GM23248 (cell line): ENCODE measurements at regions not wholly inside any gene's neighbourhood (a gene's known extent, or its start where the extent isn't known, plus 50 kb on each side); places are given as distances from the start of the nearest gene placed in this dataset.

Experiments used
- DNase-seq: peaks from one replicate; pipeline ENCODE4 v3.0.0-alpha.2; 2015
- H2AFZ ChIP-seq: fragments of 200-600 bp; sonication (generic); 2 replicates; pipeline ENCODE4 v1.6.1; 2016; ENCODE audit warnings: antibody characterized with exemption
- H3F3A ChIP-seq: fragments of 200-600 bp; sonication (generic); 2 replicates; pipeline ENCODE4 v1.6.1; 2016; ENCODE audit warnings: mild to moderate bottlenecking, antibody characterized with exemption, mixed run types; ENCODE audit not compliant: insufficient read depth
- H3K27ac ChIP-seq: fragments of 200-600 bp; sonication (generic); 2 replicates; pipeline ENCODE4 v1.5.1; 2016; ENCODE audit warnings: mild to moderate bottlenecking
- H3K27me3 ChIP-seq: fragments of 200-600 bp; sonication (generic); replicated peaks from 2 replicates; pipeline ENCODE4 v1.6.1; 2016; ENCODE audit warnings: mild to moderate bottlenecking; ENCODE audit not compliant: insufficient read depth
- H3K36me3 ChIP-seq: fragments of 200-600 bp; sonication (generic); 2 replicates; pipeline ENCODE4 v1.6.1; 2016; ENCODE audit warnings: low read depth, mild to moderate bottlenecking
- H3K4me1 ChIP-seq: fragments of 200-600 bp; sonication (generic); 2 replicates; pipeline ENCODE4 v1.6.1; 2016; ENCODE audit warnings: mild to moderate bottlenecking; ENCODE audit not compliant: insufficient read depth
- H3K4me2 ChIP-seq: fragments of 200-600 bp; sonication (generic); one replicate; pipeline ENCODE4 v1.6.1; 2016; ENCODE audit warnings: mild to moderate bottlenecking; ENCODE audit not compliant: unreplicated experiment
- H3K4me3 ChIP-seq: fragments of 200-600 bp; sonication (generic); 2 replicates; pipeline ENCODE4 v1.5.1; 2016; ENCODE audit warnings: mild to moderate bottlenecking
- H3K79me2 ChIP-seq: fragments of 200-600 bp; sonication (generic); 2 replicates; pipeline ENCODE4 v1.6.1; 2016; ENCODE audit warnings: mild to moderate bottlenecking; ENCODE audit not compliant: insufficient read depth
- H3K9ac ChIP-seq: fragments of 200-600 bp; sonication (generic); 2 replicates; pipeline ENCODE4 v1.6.1; 2016; ENCODE audit warnings: mild to moderate bottlenecking
- H3K9me2 ChIP-seq: fragments of 200-600 bp; sonication (generic); 2 replicates; pipeline ENCODE4 v1.6.1; 2016; ENCODE audit warnings: mixed run types, mild to moderate bottlenecking, moderate library complexity; ENCODE audit not compliant: insufficient read depth
- H3K9me3 ChIP-seq: fragments of 200-600 bp; sonication (generic); one replicate; pipeline ENCODE4 v1.6.1; 2017; ENCODE audit warnings: low read depth
- H4K20me1 ChIP-seq: fragments of 200-600 bp; sonication (generic); 2 replicates; pipeline ENCODE4 v1.6.0; 2016; ENCODE audit not compliant: insufficient read depth
- EZH2 ChIP-seq: fragments of 200-600 bp; sonication (generic); IDR thresholded peaks from 2 replicates; pipeline ENCODE4 v1.6.1; 2018; ENCODE audit warnings: antibody characterized with exemption, mild to moderate bottlenecking; ENCODE audit not compliant: insufficient read depth, poor library complexity, severe bottlenecking
- EZH2phosphoT487 ChIP-seq: fragments of 200-600 bp; sonication (generic); IDR thresholded peaks from 2 replicates; pipeline ENCODE4 v1.6.1; 2018; ENCODE audit warnings: antibody characterized with exemption, moderate library complexity, mild to moderate bottlenecking, low read depth; ENCODE audit not compliant: insufficient read depth
- WGBS, 2 experiments: methylation state at CpG; one replicate each; pipeline ENCODE4 v1.1.6; 2015 to 2017; ENCODE audit warnings: low lambda C conversion rate in 2 of 2, low coverage in 1 of 2; ENCODE audit errors: missing lambda C conversion rate in 2 of 2; 5-methylcytosine and 5-hydroxymethylcytosine counted together
- in situ Hi-C: fragments of 300-500 bp; cut with MboI; formaldehyde crosslinking; loops from 2 replicates; pipeline ENCODE4 v1.15.0; 2020

DNA sequence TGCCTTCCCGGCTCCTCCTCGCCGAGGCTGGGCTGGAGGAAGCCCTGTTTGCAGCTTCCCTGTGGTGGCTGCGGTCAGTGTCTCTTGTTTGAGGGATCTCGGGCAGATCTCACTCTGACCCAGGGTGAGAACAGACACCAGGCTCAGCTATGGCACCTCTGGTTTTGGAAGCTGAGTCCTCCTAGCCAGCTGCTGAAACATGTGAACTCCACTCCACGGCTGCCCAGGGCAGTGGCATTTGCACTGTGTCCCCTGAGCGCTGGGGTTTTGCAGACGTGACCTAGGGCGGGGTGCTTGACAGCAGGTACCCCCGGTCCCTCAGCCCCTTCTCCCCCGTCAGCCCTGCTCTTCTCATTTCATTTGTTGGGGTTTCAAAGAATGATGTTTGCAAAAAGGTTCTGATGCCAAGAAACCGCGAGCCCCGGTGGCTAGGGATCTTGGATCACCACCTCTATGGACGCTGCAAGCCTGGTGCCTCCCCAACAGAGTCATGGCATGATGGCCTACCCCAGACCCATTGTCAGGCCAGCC lies 55.0 kb upstream of the DACT2 start:
- no peak for DNase-seq
- Histone ChIP-seq H3K9me3 (no peaks in the 10 kb centered on the region), H3K4me2 (no peak overlapping the region), H2AFZ (no peak overlapping the region), H3K27me3 (no peaks in the 10 kb centered on the region), H3K9ac (no peak overlapping the region), H3K36me3 (no peaks in the 10 kb centered on the region), H3F3A (no peaks in the 10 kb centered on the region), H3K27ac (no peak overlapping the region), H3K4me3 (no peak overlapping the region), H4K20me1 (no peaks in the 10 kb centered on the region), H3K9me2 (no peaks in the 10 kb centered on the region), H3K79me2 (no peaks in the 10 kb centered on the region), H3K4me1 (no peaks in the 10 kb centered on the region)
- TF ChIP-seq EZH2phosphoT487: no peak
- TF ChIP-seq EZH2: no peak
- in situ Hi-C loops: loop anchor here (25.0 kb wide), 1 partner anchor 462 kb away; no protein-coding TSS in a partner anchor
- 63 to 67% methylated on average over 15 of the region's 15 CpGs for WGBS, 2 experiments

DNA sequence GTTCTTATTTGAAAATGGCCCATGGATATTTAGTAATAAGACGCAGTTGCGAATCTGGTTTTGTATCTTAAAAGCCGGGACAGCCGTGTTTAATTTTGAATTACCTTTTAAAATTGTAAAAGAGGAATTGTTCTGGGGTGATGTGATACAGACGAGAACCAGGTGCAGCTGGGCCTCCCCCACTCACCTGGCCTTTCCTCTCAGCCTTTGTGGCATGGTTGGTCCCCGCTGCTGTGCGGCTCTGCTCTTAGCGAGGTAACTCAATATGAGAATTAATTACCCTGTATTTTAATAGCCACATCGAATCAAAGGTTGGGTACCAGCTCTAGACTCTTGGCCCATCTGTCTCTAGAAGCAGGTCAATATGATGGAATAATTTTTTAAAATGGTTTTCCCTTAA lies 56.5 kb upstream of the DACT2 start:
- H3K9me2 ChIP-seq: no peaks in the 10 kb centered on the region
- H3K4me2 ChIP-seq: no peak overlapping the region
- H2AFZ ChIP-seq: no peak overlapping the region
- H4K20me1 ChIP-seq: no peaks in the 10 kb centered on the region
- no peak for DNase-seq
- H3K27ac ChIP-seq: no peak overlapping the region
- no peaks in the 10 kb centered on the region for H3K9me3 ChIP-seq
- H3K4me3 ChIP-seq: no peak overlapping the region
- in situ Hi-C loops: no loop called here
- H3K36me3 ChIP-seq: no peaks in the 10 kb centered on the region
- H3K4me1 ChIP-seq: no peaks in the 10 kb centered on the region
- H3K9ac ChIP-seq: no peak overlapping the region
- WGBS, 2 experiments: 68 to 75% methylated on average over 9 of the region's 9 CpGs
- TF ChIP-seq EZH2phosphoT487 (no peak), EZH2 (no peak)
- no peaks in the 10 kb centered on the region for H3K27me3 ChIP-seq
- no peaks in the 10 kb centered on the region for H3F3A ChIP-seq
- H3K79me2 ChIP-seq: no peaks in the 10 kb centered on the region

DNA sequence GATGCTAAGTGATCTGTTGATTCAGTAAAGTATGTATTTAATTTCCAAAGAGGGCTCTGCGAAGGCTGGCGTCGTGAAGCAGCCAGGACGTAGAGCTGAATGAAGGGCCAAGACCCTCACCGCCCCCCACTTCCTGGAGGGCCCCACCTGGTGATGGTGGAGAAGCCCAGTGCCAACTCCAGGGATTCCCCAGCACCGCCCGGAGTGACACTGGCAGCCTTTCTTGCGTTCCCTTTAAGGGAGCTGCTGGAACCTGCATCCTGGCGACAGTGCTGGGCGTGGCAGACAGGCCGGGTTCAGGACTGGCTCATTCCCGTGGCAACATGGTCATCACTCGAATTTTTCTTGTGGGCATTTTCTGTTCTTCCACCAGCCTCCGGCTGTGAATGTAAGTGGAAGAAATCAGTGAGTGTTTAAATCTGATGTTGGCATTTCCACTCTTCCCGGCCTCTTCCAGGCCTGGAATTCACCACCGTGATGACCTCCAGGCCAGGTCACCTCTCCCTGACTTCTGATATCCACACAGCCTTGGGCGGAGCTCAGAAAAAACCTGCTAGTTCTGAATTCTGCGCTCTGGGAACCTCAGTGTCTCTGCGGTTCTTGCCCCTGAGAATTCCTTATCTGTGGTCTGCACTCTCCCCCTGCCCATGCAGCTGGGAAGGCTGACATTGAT lies 57.4 kb upstream of the DACT2 start:
- H3K27ac ChIP-seq: no peak overlapping the region
- no peaks in the 10 kb centered on the region for H3F3A ChIP-seq
- no peak for TF ChIP-seq EZH2phosphoT487
- TF ChIP-seq EZH2: no peak
- no peak for DNase-seq
- no peak overlapping the region for H3K4me3 ChIP-seq
- H3K9me3 ChIP-seq: no peaks in the 10 kb centered on the region
- WGBS, 2 experiments: 51 to 55% methylated on average over 19 of the region's 19 CpGs
- no peaks in the 10 kb centered on the region for H3K79me2 ChIP-seq
- no peak overlapping the region for H3K4me2 ChIP-seq
- H3K36me3 ChIP-seq: no peaks in the 10 kb centered on the region
- no peak overlapping the region for H2AFZ ChIP-seq
- in situ Hi-C loops: no loop called here
- no peaks in the 10 kb centered on the region for H3K9me2 ChIP-seq
- no peaks in the 10 kb centered on the region for H3K4me1 ChIP-seq
- no peak overlapping the region for H3K9ac ChIP-seq
- no peaks in the 10 kb centered on the region for H3K27me3 ChIP-seq
- H4K20me1 ChIP-seq: no peaks in the 10 kb centered on the region

- no peak for TF ChIP-seq EZH2
- no peak for TF ChIP-seq EZH2phosphoT487
- 3 to 6% methylated on average over 17 of the region's 17 CpGs for WGBS, 2 experiments
- no peak overlapping the region for H3K4me2 ChIP-seq
- no peaks in the 10 kb centered on the region for H3K9me2 ChIP-seq
- H4K20me1 ChIP-seq: no peaks in the 10 kb centered on the region
- in situ Hi-C loops: no loop called here
- no peak for DNase-seq
- no peaks in the 10 kb centered on the region for H3F3A ChIP-seq
- no peak overlapping the region for H3K9ac ChIP-seq
- no peak overlapping the region for H3K4me3 ChIP-seq
- H3K27ac ChIP-seq: no peak overlapping the region
- no peak overlapping the region for H2AFZ ChIP-seq
- no peaks in the 10 kb centered on the region for H3K79me2 ChIP-seq
- H3K4me1 ChIP-seq: no peaks in the 10 kb centered on the region
- H3K27me3 ChIP-seq: no peaks in the 10 kb centered on the region
- no peaks in the 10 kb centered on the region for H3K9me3 ChIP-seq
- no peaks in the 10 kb centered on the region for H3K36me3 ChIP-seq
Measured at GRCh38 chr6:168377484-168377855, 57.9 kb upstream of the DACT2 start.
